ENCODE measurements at regions not wholly inside any gene's neighbourhood (a gene's known extent, or its start where the extent isn't known, plus 50 kb on each side); places are given as distances from the start of the nearest gene placed in this dataset.
A peak's percentile ranks its signal among the peaks of the same experiment; 100 is the strongest.

GRCh38 chr2:100739735-100740432 is 80.1 kb upstream of the NPAS2 start:
- TF ChIP-seq CTCF (IDR thresholded peaks at IDR 0.05; ENCODE audit: low read depth, low read length): no peak
- no peak for DNase-seq (ENCODE audit: extremely low read depth, low read depth)

DNA sequence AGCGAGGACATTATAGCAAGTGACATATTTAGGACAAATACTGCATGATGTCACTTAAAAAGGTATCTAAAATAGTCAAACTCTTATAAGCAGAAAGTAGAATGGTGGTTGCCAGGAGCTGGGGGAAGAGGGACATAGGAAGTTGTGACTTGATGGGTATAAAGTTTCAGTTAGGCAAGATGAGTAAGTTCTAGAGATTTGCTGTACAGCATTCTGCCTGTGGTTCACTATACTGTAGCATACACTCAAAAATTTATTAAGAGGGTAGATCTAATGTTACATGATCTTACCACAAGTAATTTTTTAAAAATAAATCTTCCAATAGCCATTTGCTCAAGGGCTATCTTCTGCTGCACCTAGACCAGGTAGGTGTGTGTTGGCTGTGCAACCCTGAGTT is 78.1 kb upstream of the NPAS2 start:
- no peak for DNase-seq (ENCODE audit: extremely low read depth, low read depth)

GRCh38 chr2:100742277-100743254 is 77.4 kb upstream of the NPAS2 start:
- peak; percentile 93 for DNase-seq (ENCODE audit: extremely low read depth, low read depth)
- TF ChIP-seq CTCF (IDR thresholded peaks at IDR 0.05; ENCODE audit: low read depth, low read length): no peak

More for the DNA sequence above, 78.1 kb upstream of the NPAS2 start:
- no peak for TF ChIP-seq CTCF (IDR thresholded peaks at IDR 0.05; ENCODE audit: low read depth, low read length)

DNA sequence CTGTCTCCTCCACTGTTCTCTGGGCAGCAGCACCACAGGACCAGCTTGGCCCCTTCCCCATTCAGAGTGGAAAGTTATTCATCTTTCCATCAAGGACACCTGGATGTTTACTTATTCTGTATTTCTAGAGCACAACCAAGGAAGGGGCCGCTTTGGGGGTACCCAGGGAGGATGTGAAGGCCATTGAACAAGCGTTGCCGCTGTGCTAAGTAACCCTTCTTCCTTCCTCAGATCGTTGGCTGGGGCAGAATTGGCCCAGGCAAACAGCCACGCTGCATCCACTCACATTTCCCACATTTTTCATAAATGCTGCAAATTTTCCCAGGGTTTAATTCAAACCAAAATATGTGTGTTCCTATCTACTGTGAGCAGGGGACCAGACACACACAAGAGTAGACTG is 76.2 kb upstream of the NPAS2 start:
- DNase-seq (ENCODE audit: extremely low read depth, low read depth): no peak
- no peak for TF ChIP-seq CTCF (IDR thresholded peaks at IDR 0.05; ENCODE audit: low read depth, low read length)

GRCh38 chr2:100744184-100744583 is 75.8 kb upstream of the NPAS2 start:
- TF ChIP-seq CTCF (IDR thresholded peaks at IDR 0.05; ENCODE audit: low read depth, low read length): no peak
- no peak for DNase-seq (ENCODE audit: extremely low read depth, low read depth)

GRCh38 chr2:100744589-100744988 is 75.3 kb upstream of the NPAS2 start:
- TF ChIP-seq CTCF (IDR thresholded peaks at IDR 0.05; ENCODE audit: low read depth, low read length): no peak
- DNase-seq (ENCODE audit: extremely low read depth, low read depth): no peak

DNA sequence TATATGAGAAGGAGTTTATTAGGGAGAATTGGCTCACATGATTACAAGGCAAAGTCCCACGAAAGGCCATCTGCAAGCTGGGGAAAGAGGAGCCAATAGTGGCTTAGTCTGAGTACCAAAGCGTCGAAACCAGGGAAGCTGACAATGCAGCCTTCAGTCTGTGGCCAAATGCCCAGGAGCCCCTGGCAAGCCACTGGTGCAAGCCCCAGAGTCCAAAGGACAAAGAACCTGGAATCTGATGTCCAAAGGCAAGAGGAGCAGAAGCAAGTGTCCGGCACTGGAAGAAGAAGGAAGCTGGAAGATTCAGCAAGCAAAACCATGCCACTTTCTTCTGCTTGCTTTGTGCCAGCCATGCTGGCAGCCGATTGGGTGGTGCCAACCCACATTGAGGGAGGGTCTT is 74.3 kb upstream of the NPAS2 start:
- no peak for TF ChIP-seq CTCF (IDR thresholded peaks at IDR 0.05; ENCODE audit: low read depth, low read length)
- no peak for DNase-seq (ENCODE audit: extremely low read depth, low read depth)

All from AG09319 (cell line).